ENCODE measurements at regions not wholly inside any gene's neighbourhood (a gene's known extent, or its start where the extent isn't known, plus 50 kb on each side); places are given as distances from the start of the nearest gene placed in this dataset.

DNA sequence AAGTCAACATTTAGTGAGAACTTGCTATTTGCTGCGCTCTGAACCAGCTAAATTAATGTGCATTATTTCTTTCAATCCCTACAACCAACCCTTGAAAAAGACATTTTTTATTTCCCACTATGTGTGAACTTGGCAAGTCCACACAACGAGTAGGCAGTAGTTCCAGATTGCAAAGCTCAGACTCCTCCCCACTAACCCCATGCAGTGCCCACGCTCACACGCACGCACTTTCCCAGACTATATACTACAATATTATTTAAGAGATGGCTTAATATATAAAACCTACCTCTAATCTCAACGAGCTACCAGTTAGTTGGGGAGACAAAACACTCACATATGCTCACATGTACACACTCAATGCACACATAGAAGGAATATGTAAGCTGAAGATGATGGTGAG lies 671.2 kb downstream of the LMO4 start:
- TF ChIP-seq, protein P1, sequence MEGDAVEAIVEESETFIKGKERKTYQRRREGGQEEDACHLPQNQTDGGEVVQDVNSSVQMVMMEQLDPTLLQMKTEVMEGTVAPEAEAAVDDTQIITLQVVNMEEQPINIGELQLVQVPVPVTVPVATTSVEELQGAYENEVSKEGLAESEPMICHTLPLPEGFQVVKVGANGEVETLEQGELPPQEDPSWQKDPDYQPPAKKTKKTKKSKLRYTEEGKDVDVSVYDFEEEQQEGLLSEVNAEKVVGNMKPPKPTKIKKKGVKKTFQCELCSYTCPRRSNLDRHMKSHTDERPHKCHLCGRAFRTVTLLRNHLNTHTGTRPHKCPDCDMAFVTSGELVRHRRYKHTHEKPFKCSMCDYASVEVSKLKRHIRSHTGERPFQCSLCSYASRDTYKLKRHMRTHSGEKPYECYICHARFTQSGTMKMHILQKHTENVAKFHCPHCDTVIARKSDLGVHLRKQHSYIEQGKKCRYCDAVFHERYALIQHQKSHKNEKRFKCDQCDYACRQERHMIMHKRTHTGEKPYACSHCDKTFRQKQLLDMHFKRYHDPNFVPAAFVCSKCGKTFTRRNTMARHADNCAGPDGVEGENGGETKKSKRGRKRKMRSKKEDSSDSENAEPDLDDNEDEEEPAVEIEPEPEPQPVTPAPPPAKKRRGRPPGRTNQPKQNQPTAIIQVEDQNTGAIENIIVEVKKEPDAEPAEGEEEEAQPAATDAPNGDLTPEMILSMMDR (IDR thresholded peaks at IDR 0.05; ENCODE audit: borderline replicate concordance, extremely low read depth, insufficient read depth) = no peak

DNA sequence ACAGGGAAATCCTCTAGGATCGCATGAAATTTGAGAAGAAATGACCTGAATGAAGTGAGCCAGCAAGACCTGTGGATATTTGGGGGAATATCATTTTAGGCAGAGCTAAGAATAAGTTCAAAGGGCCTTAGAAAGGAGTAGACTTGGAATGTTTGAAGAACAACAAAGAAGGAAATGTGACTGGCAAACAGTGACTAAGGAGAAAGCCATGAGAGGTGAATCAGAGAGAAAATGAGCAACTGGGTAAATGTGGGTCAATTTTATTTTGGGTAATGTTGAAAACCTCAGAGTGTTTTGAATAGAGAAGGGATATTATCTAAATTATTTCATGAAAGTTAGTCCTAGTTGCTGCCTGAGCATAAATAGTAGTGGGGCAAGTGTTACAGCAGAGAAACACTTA lies 672.8 kb downstream of the LMO4 start:
- Histone ChIP-seq H3K27ac (ENCODE audit: low read depth in 2 of 2, low read length in 2 of 2) (no peak overlapping the region), H3K4me1 (ENCODE audit: control insufficient read depth in 2 of 3, insufficient read depth in 2 of 3, low read depth in 1 of 3, low read length in 3 of 3) (no peaks in the 10 kb centered on the region), H3K27me3 (ENCODE audit: control insufficient read depth, insufficient read depth, low read length) (no peaks in the 10 kb centered on the region), H3K9ac (ENCODE audit: low read length in 3 of 3) (no peak overlapping the region), H3K4me3 (ENCODE audit: low read length in 3 of 3) (no peak overlapping the region), H3K36me3 (ENCODE audit: control insufficient read depth in 2 of 3, insufficient read depth in 3 of 3, low read length in 3 of 3) (no peaks in the 10 kb centered on the region), H3K9me3 (ENCODE audit: control insufficient read depth in 2 of 3, insufficient read depth in 1 of 3, low read length in 3 of 3) (no peaks in the 10 kb centered on the region)
- TF ChIP-seq, protein P1 (IDR thresholded peaks at IDR 0.05; ENCODE audit: borderline replicate concordance, extremely low read depth, insufficient read depth) = no peak
- FAIRE-seq (no peak), DNase-seq (no peak)
- intact Hi-C loops (cut with DNase I) = no loop called here

More for the DNA sequence above, 671.2 kb downstream of the LMO4 start:
- H3K4me3 ChIP-seq (ENCODE audit: low read length in 3 of 3) = no peak overlapping the region
- no peaks in the 10 kb centered on the region for H3K4me1 ChIP-seq (ENCODE audit: control insufficient read depth in 2 of 3, insufficient read depth in 2 of 3, low read depth in 1 of 3, low read length in 3 of 3)
- H3K36me3 ChIP-seq (ENCODE audit: control insufficient read depth in 2 of 3, insufficient read depth in 3 of 3, low read length in 3 of 3) = no peaks in the 10 kb centered on the region
- no peak overlapping the region for H3K9ac ChIP-seq (ENCODE audit: low read length in 3 of 3)
- H3K9me3 ChIP-seq (ENCODE audit: control insufficient read depth in 2 of 3, insufficient read depth in 1 of 3, low read length in 3 of 3) = no peaks in the 10 kb centered on the region
- no peak overlapping the region for H3K27ac ChIP-seq (ENCODE audit: low read depth in 2 of 2, low read length in 2 of 2)
- intact Hi-C loops (cut with DNase I) = no loop called here
- H3K27me3 ChIP-seq (ENCODE audit: control insufficient read depth, insufficient read depth, low read length) = no peaks in the 10 kb centered on the region
- DNase-seq (no peak), FAIRE-seq (no peak)

DNA sequence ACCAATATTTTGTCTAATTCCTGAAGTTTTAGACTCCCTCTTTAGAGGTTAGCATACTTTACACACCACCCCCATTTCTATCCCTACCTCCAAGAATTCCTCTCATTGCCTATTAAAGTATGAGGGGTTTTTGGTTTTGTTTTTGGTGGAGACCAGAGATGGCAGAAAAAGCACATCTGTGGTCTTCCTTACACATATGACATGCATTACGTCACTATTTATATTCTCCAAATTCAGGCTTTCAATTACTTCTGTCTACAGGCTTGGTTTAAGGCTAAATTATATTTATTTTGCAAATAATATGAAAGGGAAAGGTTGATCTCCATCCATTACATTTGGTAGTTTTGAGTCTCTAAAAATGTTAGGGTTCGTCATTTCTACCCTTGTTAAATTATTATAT lies 674.6 kb downstream of the LMO4 start:
- H3K27me3 ChIP-seq (ENCODE audit: control insufficient read depth, insufficient read depth, low read length) = no peaks in the 10 kb centered on the region
- H3K9ac ChIP-seq (ENCODE audit: low read length in 3 of 3) = no peak overlapping the region
- H3K4me1 ChIP-seq (ENCODE audit: control insufficient read depth in 2 of 3, insufficient read depth in 2 of 3, low read depth in 1 of 3, low read length in 3 of 3) = no peaks in the 10 kb centered on the region
- no peak for FAIRE-seq
- H3K9me3 ChIP-seq (ENCODE audit: control insufficient read depth in 2 of 3, insufficient read depth in 1 of 3, low read length in 3 of 3) = no peaks in the 10 kb centered on the region
- no peaks in the 10 kb centered on the region for H3K36me3 ChIP-seq (ENCODE audit: control insufficient read depth in 2 of 3, insufficient read depth in 3 of 3, low read length in 3 of 3)
- intact Hi-C loops (cut with DNase I) = no loop called here
- no peak for DNase-seq
- H3K4me3 ChIP-seq (ENCODE audit: low read length in 3 of 3) = no peak overlapping the region
- H3K27ac ChIP-seq (ENCODE audit: low read depth in 2 of 2, low read length in 2 of 2) = no peak overlapping the region
- TF ChIP-seq, protein P1 (IDR thresholded peaks at IDR 0.05; ENCODE audit: borderline replicate concordance, extremely low read depth, insufficient read depth) = no peak

DNA sequence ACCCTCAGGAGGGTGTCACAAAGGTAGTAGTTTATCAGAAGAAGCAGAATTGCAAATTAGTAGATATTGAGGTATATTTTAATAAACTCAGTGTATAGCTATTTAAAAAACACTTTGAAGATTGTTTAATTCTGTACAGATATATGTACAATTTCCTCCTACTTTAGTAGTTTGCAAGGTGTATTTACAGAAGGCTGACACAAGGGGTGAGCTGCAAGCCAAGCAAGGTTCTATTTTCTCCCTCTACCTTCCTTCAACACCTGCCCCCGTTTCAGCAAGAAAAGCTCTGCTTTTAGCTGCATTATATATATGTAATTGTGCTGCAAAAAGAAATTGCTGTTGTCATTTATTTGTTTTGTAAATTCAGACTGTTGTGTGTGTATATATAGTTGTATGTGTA lies 674.2 kb upstream of the PKN2 start:
- H3K4me3 ChIP-seq (ENCODE audit: low read length in 3 of 3) = no peak overlapping the region
- DNase-seq (no peak), FAIRE-seq (no peak)
- TF ChIP-seq, protein P1 (IDR thresholded peaks at IDR 0.05; ENCODE audit: borderline replicate concordance, extremely low read depth, insufficient read depth) = no peak
- intact Hi-C loops (cut with DNase I) = no loop called here
- no peaks in the 10 kb centered on the region for H3K4me1 ChIP-seq (ENCODE audit: control insufficient read depth in 2 of 3, insufficient read depth in 2 of 3, low read depth in 1 of 3, low read length in 3 of 3)
- no peak overlapping the region for H3K27ac ChIP-seq (ENCODE audit: low read depth in 2 of 2, low read length in 2 of 2)
- H3K36me3 ChIP-seq (ENCODE audit: control insufficient read depth in 2 of 3, insufficient read depth in 3 of 3, low read length in 3 of 3) = no peaks in the 10 kb centered on the region
- H3K9ac ChIP-seq (ENCODE audit: low read length in 3 of 3) = no peak overlapping the region
- no peaks in the 10 kb centered on the region for H3K9me3 ChIP-seq (ENCODE audit: control insufficient read depth in 2 of 3, insufficient read depth in 1 of 3, low read length in 3 of 3)
- H3K27me3 ChIP-seq (ENCODE audit: control insufficient read depth, insufficient read depth, low read length) = no peaks in the 10 kb centered on the region
